ENCODE measurements at regions not wholly inside any gene's neighbourhood (a gene's known extent, or its start where the extent isn't known, plus 50 kb on each side); places are given as distances from the start of the nearest gene placed in this dataset.

DNA sequence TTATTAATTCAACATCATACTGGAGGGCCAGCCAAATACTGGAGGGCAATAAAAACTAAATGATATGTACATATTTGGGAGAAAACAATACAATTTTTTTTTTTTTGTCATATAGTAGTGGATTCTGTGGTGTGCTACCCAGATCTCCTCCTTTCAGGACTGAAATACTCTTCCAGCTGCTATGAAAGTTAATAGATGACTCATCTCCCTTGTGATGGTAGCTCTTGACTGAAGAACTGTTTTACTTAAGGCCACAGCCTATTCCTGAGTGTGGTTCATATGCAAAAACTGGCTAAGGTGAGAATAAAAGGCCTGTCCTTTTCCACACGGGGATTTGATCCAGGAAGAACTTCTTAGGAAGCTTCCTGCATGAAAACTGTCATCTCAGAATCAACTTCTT is 307.9 kb downstream of the HLX start:
- intact Hi-C loops (cut with DNase I): no loop called here
- Histone ChIP-seq H3K9me3 (no peaks in the 10 kb centered on the region), H3K27me3 (ENCODE audit: low read depth) (no peaks in the 10 kb centered on the region), H3K4me3 (no peak overlapping the region), H3K36me3 (no peaks in the 10 kb centered on the region), H3K27ac (no peak overlapping the region), H3K4me1 (no peaks in the 10 kb centered on the region)
- no peak for TF ChIP-seq CTCF (IDR thresholded peaks at IDR 0.05)
- ATAC-seq (no peak), DNase-seq (no peak)

DNA sequence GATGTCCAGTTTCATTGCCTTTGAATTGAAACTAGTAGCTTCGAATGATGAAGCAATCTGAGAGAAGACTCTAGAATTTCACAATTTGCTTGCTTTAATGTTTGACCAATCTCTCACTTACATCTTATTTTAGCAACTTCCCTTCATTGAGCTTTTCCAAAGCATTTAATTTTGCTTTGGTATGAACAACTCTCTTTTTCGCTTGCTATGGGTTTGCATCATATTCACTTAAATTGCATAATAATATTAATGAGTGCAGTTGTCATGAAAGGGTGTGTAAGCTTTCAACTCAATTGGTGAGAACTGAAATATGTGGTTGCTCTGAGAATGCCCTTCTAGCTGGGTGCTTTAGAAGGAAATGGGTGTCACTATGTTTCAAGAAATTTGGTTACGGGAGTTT is 309.2 kb downstream of the HLX start:
- ATAC-seq: peak in 1 of 2 donors; percentile 28
- DNase-seq: no peak

DNA sequence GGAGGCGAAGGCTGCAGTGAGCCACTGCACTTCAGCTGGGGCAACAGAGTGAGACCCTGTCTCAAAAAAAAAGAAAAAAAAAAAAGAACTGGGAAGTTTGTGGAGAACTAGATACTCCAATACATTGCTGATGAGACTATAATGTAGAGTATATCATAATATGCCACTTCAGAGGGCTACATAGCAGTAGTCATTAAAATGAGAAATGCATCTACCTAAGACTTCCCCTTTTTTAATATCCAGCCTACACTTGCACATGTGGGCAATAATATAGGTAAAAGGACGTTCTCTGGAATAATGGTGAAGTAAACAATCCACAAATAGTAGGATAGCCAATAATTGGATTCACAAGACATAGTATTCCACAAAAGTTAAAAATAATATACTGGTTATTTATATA is 311.0 kb downstream of the HLX start:
- H3K9me3 ChIP-seq: no peaks in the 10 kb centered on the region
- TF ChIP-seq CTCF (IDR thresholded peaks at IDR 0.05): no peak
- H3K27ac ChIP-seq: no peak overlapping the region
- DNase-seq (no peak), ATAC-seq (no peak)
- no peaks in the 10 kb centered on the region for H3K4me1 ChIP-seq
- H3K36me3 ChIP-seq: no peaks in the 10 kb centered on the region
- intact Hi-C loops (cut with DNase I): no loop called here
- no peaks in the 10 kb centered on the region for H3K27me3 ChIP-seq (ENCODE audit: low read depth)
- H3K4me3 ChIP-seq: no peak overlapping the region

More for the DNA sequence above, 309.2 kb downstream of the HLX start:
- Histone ChIP-seq H3K27me3 (ENCODE audit: low read depth) (no peaks in the 10 kb centered on the region), H3K36me3 (no peaks in the 10 kb centered on the region), H3K27ac (no peak overlapping the region), H3K9me3 (no peaks in the 10 kb centered on the region), H3K4me1 (no peaks in the 10 kb centered on the region), H3K4me3 (no peak overlapping the region)
- no peak for TF ChIP-seq CTCF (IDR thresholded peaks at IDR 0.05)
- intact Hi-C loops (cut with DNase I): no loop called here

GRCh38 chr1:221192055-221192454 is 312.8 kb downstream of the HLX start:
- H3K4me1 ChIP-seq: no peaks in the 10 kb centered on the region
- ATAC-seq: no peak
- no peaks in the 10 kb centered on the region for H3K36me3 ChIP-seq
- H3K9me3 ChIP-seq: no peaks in the 10 kb centered on the region
- TF ChIP-seq CTCF (IDR thresholded peaks at IDR 0.05): no peak
- no peaks in the 10 kb centered on the region for H3K27me3 ChIP-seq (ENCODE audit: low read depth)
- DNase-seq: no peak
- intact Hi-C loops (cut with DNase I): no loop called here
- H3K4me3 ChIP-seq: no peak overlapping the region
- no peak overlapping the region for H3K27ac ChIP-seq

GRCh38 chr1:221200464-221200863 is 321.2 kb downstream of the HLX start:
- Histone ChIP-seq H3K4me3 (no peak overlapping the region), H3K27me3 (ENCODE audit: low read depth) (no peaks in the 10 kb centered on the region), H3K36me3 (no peaks in the 10 kb centered on the region), H3K4me1 (no peaks in the 10 kb centered on the region), H3K9me3 (no peaks in the 10 kb centered on the region), H3K27ac (no peak overlapping the region)
- no peak for TF ChIP-seq CTCF (IDR thresholded peaks at IDR 0.05)
- intact Hi-C loops (cut with DNase I): loop anchor here (10.0 kb wide), 1 partner anchor 326 kb away; the partner anchor contains the start of gene HLX
- ATAC-seq (no peak), DNase-seq (no peak)

GRCh38 chr1:221201773-221202172 is 322.5 kb downstream of the HLX start:
- no peaks in the 10 kb centered on the region for H3K4me1 ChIP-seq
- no peak for DNase-seq

More at GRCh38 chr1:221201773-221202172, 322.5 kb downstream of the HLX start:
- no peak for ATAC-seq
- no peak overlapping the region for H3K27ac ChIP-seq
- intact Hi-C loops (cut with DNase I): loop anchor here (10.0 kb wide), 1 partner anchor 327 kb away; the partner anchor contains the start of gene HLX
- no peaks in the 10 kb centered on the region for H3K27me3 ChIP-seq (ENCODE audit: low read depth)
- TF ChIP-seq CTCF (IDR thresholded peaks at IDR 0.05): no peak
- H3K36me3 ChIP-seq: no peaks in the 10 kb centered on the region
- no peaks in the 10 kb centered on the region for H3K9me3 ChIP-seq
- no peak overlapping the region for H3K4me3 ChIP-seq
